Neural cell (in vitro differentiated cells): ENCODE measurements at regions not wholly inside any gene's neighbourhood (a gene's known extent, or its start where the extent isn't known, plus 50 kb on each side); places are given as distances from the start of the nearest gene placed in this dataset.

Source experiments
- CTCF ChIP-seq: fragments of 450-650 bp; IDR thresholded peaks from 2 replicates; pipeline ENCODE4 v1.5.1; 2014; ENCODE audit warnings: antibody characterized with exemption, mild to moderate bottlenecking, moderate library complexity; ENCODE audit not compliant: poor library complexity, severe bottlenecking
- EP300 ChIP-seq: fragments of 450-650 bp; conservative IDR thresholded peaks from 2 replicates; pipeline ENCODE4 v1.6.1; 2014; ENCODE audit warnings: antibody characterized with exemption, mild to moderate bottlenecking, moderate library complexity; ENCODE audit not compliant: poor library complexity, severe bottlenecking
- EZH2 ChIP-seq: fragments of 200-600, 300-800 bp; shearing (Covaris generic), sonication (generic); IDR thresholded peaks from 2 replicates; pipeline ENCODE4 v1.6.1; 2014; ENCODE audit warnings: antibody characterized with exemption, low read length, borderline replicate concordance, mild to moderate bottlenecking; ENCODE audit not compliant: insufficient read depth, poor library complexity, severe bottlenecking
- POLR2AphosphoS5 ChIP-seq: IDR thresholded peaks from 2 replicates; pipeline ENCODE4 v1.6.1; 2012
- RAD21 ChIP-seq: fragments of 450-650 bp; conservative IDR thresholded peaks from 2 replicates; pipeline ENCODE4 v1.6.1; 2014; ENCODE audit warnings: antibody characterized with exemption, mild to moderate bottlenecking, moderate library complexity
- REST ChIP-seq: IDR thresholded peaks from 2 replicates; pipeline ENCODE4 v1.6.1; 2012; ENCODE audit warnings: borderline replicate concordance
- SMC3 ChIP-seq: fragments of 450-650 bp; conservative IDR thresholded peaks from 2 replicates; pipeline ENCODE4 v1.6.1; 2014; ENCODE audit warnings: antibody characterized with exemption, mild to moderate bottlenecking, moderate library complexity; ENCODE audit not compliant: poor library complexity

- TF ChIP-seq CTCF = no peak
- no peak for TF ChIP-seq EP300
- no peak for TF ChIP-seq POLR2AphosphoS5
- no peak for TF ChIP-seq EZH2
- TF ChIP-seq REST = no peak
- TF ChIP-seq SMC3 = no peak
- no peak for TF ChIP-seq RAD21
These were observed 357.7 kb upstream of the NR2F2 start for GRCh38 chr15:95972812-95973211.
